GM12892 (cell line): ENCODE measurements at regions not wholly inside any gene's neighbourhood (a gene's known extent, or its start where the extent isn't known, plus 50 kb on each side); places are given as distances from the start of the nearest gene placed in this dataset.

Source experiments
- POLR2A ChIP-seq: IDR thresholded peaks from 2 replicates; pipeline ENCODE4 v1.6.1; 2011; ENCODE audit warnings: low read depth, low read length, control low read depth
- POLR2AphosphoS5 ChIP-seq: IDR thresholded peaks from 2 replicates; pipeline ENCODE4 v1.6.1; 2011; ENCODE audit warnings: low read depth, low read length, control low read depth

- no peak for TF ChIP-seq POLR2AphosphoS5
- no peak for TF ChIP-seq POLR2A
These were observed 471.8 kb downstream of the TFAP2A start for GRCh38 chr6:9943026-9943425.
